ENCODE measurements at regions not wholly inside any gene's neighbourhood (a gene's known extent, or its start where the extent isn't known, plus 50 kb on each side); places are given as distances from the start of the nearest gene placed in this dataset.

DNA sequence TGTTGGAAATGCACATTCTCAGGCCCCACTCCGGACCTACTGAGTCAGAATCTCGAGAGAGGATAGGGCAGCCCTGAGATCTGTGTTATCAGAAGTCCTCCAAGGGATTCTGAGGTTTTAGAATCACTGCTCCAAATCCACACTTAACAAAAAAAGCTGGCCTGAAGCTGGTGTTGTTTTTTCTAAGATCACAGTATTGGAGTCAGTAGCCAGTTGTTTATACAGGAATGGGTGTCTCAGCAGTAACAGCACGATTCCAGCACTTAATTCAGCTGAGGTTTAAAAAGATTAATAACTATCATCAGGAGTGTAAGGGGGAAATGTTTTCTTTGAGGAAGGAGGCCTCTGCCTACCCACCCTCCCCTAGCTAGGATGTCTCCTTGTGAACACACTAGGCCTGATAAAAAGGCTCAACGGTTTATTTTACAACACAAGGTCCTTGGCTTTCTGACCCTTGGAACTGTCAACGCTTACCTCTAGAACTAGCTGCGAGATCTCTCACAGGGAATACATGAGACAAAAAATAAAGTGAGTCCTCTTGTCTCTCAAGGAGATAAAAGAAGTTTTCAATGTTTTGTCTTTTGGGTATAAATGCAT lies 505.4 kb downstream of the CD83 start:
- TF ChIP-seq, protein P1, sequence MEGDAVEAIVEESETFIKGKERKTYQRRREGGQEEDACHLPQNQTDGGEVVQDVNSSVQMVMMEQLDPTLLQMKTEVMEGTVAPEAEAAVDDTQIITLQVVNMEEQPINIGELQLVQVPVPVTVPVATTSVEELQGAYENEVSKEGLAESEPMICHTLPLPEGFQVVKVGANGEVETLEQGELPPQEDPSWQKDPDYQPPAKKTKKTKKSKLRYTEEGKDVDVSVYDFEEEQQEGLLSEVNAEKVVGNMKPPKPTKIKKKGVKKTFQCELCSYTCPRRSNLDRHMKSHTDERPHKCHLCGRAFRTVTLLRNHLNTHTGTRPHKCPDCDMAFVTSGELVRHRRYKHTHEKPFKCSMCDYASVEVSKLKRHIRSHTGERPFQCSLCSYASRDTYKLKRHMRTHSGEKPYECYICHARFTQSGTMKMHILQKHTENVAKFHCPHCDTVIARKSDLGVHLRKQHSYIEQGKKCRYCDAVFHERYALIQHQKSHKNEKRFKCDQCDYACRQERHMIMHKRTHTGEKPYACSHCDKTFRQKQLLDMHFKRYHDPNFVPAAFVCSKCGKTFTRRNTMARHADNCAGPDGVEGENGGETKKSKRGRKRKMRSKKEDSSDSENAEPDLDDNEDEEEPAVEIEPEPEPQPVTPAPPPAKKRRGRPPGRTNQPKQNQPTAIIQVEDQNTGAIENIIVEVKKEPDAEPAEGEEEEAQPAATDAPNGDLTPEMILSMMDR (conservative IDR thresholded peaks at IDR 0.05; ENCODE audit: low read depth in 2 of 2): no peak
- TF ChIP-seq NANOG (IDR thresholded peaks at IDR 0.05; ENCODE audit: borderline replicate concordance) (no peak), EZH2 (IDR thresholded peaks at IDR 0.05; ENCODE audit: low read depth, unreplicated experiment) (no peak), JUNB (IDR thresholded peaks at IDR 0.05; ENCODE audit: unreplicated experiment) (no peak), POLR2AphosphoS5 (IDR thresholded peaks at IDR 0.05; ENCODE audit: low read depth) (no peak), EZH2phosphoT487 (IDR thresholded peaks at IDR 0.05; ENCODE audit: unreplicated experiment) (no peak), ZNF114 (CRISPR knock-in tag; IDR thresholded peaks at IDR 0.05) (no peak), CREB1 (CRISPR knock-in tag; IDR thresholded peaks at IDR 0.05; ENCODE audit: low read depth) (no peak), STAT1 (IDR thresholded peaks at IDR 0.05; ENCODE audit: unreplicated experiment) (no peak), ZNF331 (CRISPR knock-in tag; IDR thresholded peaks at IDR 0.05; ENCODE audit: low read depth) (no peak)
- TF ChIP-seq, protein P2, sequence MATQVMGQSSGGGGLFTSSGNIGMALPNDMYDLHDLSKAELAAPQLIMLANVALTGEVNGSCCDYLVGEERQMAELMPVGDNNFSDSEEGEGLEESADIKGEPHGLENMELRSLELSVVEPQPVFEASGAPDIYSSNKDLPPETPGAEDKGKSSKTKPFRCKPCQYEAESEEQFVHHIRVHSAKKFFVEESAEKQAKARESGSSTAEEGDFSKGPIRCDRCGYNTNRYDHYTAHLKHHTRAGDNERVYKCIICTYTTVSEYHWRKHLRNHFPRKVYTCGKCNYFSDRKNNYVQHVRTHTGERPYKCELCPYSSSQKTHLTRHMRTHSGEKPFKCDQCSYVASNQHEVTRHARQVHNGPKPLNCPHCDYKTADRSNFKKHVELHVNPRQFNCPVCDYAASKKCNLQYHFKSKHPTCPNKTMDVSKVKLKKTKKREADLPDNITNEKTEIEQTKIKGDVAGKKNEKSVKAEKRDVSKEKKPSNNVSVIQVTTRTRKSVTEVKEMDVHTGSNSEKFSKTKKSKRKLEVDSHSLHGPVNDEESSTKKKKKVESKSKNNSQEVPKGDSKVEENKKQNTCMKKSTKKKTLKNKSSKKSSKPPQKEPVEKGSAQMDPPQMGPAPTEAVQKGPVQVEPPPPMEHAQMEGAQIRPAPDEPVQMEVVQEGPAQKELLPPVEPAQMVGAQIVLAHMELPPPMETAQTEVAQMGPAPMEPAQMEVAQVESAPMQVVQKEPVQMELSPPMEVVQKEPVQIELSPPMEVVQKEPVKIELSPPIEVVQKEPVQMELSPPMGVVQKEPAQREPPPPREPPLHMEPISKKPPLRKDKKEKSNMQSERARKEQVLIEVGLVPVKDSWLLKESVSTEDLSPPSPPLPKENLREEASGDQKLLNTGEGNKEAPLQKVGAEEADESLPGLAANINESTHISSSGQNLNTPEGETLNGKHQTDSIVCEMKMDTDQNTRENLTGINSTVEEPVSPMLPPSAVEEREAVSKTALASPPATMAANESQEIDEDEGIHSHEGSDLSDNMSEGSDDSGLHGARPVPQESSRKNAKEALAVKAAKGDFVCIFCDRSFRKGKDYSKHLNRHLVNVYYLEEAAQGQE (IDR thresholded peaks at IDR 0.05; ENCODE audit: unreplicated experiment): no peak
- TF ChIP-seq, protein P3, sequence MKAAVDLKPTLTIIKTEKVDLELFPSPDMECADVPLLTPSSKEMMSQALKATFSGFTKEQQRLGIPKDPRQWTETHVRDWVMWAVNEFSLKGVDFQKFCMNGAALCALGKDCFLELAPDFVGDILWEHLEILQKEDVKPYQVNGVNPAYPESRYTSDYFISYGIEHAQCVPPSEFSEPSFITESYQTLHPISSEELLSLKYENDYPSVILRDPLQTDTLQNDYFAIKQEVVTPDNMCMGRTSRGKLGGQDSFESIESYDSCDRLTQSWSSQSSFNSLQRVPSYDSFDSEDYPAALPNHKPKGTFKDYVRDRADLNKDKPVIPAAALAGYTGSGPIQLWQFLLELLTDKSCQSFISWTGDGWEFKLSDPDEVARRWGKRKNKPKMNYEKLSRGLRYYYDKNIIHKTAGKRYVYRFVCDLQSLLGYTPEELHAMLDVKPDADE (IDR thresholded peaks at IDR 0.05): no peak
- TF ChIP-seq, protein P4, sequence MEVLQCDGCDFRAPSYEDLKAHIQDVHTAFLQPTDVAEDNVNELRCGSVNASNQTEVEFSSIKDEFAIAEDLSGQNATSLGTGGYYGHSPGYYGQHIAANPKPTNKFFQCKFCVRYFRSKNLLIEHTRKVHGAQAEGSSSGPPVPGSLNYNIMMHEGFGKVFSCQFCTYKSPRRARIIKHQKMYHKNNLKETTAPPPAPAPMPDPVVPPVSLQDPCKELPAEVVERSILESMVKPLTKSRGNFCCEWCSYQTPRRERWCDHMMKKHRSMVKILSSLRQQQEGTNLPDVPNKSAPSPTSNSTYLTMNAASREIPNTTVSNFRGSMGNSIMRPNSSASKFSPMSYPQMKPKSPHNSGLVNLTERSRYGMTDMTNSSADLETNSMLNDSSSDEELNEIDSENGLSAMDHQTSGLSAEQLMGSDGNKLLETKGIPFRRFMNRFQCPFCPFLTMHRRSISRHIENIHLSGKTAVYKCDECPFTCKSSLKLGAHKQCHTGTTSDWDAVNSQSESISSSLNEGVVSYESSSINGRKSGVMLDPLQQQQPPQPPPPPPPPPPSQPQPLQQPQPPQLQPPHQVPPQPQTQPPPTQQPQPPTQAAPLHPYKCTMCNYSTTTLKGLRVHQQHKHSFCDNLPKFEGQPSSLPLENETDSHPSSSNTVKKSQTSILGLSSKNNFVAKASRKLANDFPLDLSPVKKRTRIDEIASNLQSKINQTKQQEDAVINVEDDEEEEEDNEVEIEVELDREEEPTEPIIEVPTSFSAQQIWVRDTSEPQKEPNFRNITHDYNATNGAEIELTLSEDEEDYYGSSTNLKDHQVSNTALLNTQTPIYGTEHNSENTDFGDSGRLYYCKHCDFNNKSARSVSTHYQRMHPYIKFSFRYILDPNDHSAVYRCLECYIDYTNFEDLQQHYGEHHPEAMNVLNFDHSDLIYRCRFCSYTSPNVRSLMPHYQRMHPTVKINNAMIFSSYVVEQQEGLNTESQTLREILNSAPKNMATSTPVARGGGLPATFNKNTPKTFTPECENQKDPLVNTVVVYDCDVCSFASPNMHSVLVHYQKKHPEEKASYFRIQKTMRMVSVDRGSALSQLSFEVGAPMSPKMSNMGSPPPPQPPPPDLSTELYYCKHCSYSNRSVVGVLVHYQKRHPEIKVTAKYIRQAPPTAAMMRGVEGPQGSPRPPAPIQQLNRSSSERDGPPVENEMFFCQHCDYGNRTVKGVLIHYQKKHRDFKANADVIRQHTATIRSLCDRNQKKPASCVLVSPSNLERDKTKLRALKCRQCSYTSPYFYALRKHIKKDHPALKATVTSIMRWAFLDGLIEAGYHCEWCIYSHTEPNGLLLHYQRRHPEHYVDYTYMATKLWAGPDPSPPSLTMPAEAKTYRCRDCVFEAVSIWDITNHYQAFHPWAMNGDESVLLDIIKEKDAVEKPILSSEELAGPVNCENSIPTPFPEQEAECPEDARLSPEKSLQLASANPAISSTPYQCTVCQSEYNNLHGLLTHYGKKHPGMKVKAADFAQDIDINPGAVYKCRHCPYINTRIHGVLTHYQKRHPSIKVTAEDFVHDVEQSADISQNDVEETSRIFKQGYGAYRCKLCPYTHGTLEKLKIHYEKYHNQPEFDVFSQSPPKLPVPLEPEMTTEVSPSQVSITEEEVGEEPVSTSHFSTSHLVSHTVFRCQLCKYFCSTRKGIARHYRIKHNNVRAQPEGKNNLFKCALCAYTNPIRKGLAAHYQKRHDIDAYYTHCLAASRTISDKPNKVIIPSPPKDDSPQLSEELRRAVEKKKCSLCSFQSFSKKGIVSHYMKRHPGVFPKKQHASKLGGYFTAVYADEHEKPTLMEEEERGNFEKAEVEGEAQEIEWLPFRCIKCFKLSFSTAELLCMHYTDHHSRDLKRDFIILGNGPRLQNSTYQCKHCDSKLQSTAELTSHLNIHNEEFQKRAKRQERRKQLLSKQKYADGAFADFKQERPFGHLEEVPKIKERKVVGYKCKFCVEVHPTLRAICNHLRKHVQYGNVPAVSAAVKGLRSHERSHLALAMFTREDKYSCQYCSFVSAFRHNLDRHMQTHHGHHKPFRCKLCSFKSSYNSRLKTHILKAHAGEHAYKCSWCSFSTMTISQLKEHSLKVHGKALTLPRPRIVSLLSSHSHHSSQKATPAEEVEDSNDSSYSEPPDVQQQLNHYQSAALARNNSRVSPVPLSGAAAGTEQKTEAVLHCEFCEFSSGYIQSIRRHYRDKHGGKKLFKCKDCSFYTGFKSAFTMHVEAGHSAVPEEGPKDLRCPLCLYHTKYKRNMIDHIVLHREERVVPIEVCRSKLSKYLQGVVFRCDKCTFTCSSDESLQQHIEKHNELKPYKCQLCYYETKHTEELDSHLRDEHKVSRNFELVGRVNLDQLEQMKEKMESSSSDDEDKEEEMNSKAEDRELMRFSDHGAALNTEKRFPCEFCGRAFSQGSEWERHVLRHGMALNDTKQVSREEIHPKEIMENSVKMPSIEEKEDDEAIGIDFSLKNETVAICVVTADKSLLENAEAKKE (CRISPR knock-in tag; IDR thresholded peaks at IDR 0.05): no peak
